ENCODE measurements at regions not wholly inside any gene's neighbourhood (a gene's known extent, or its start where the extent isn't known, plus 50 kb on each side); places are given as distances from the start of the nearest gene placed in this dataset.

DNA sequence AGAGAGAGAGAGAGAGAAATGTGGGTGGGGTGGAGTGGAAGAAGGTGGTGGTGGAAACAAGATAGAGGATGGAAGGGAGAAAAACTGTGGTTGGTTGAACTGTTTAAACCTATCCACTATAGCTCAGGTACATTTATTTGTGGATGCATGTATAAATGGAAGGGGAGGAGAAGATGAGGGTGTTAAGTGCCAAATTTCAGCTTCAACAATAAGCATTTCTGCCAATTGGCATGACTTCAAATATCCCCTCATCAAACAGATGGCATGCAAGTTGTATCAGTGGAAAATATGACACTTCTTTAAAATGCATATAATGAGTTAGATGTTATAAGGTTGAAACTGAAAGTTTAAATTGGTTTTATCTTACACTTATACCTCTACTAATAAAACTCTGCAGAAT lies 216.1 kb downstream of the LMBRD1 start:
- no peaks in the 10 kb centered on the region for H3K36me3 ChIP-seq (ENCODE audit: control insufficient read depth in 2 of 4, insufficient read depth in 4 of 4, low read length in 3 of 4)
- H3K23ac ChIP-seq (ENCODE audit: insufficient read length): no peak overlapping the region
- no peak overlapping the region for H4K5ac ChIP-seq (ENCODE audit: insufficient read length, low read depth, low read length)
- H2BK12ac ChIP-seq (ENCODE audit: low read depth, low read length): no peak overlapping the region
- H3K4me2 ChIP-seq (ENCODE audit: insufficient read depth in 1 of 2, low read depth in 2 of 2, low read length in 2 of 2): no peak overlapping the region
- H2BK20ac ChIP-seq (ENCODE audit: low read length): no peak overlapping the region
- CTCF ChIA-PET (ENCODE audit: partially characterized antibody): no interaction called here
- no peak overlapping the region for H3K14ac ChIP-seq (ENCODE audit: insufficient read length)
- no peaks in the 10 kb centered on the region for H4K20me1 ChIP-seq (replicated peaks in 1 of 2; ENCODE audit: control insufficient read depth in 1 of 2, insufficient read depth in 2 of 2, low read length in 2 of 2)
- no peak overlapping the region for H4K8ac ChIP-seq (ENCODE audit: extremely low read depth, insufficient read depth, low read length)
- H2BK5ac ChIP-seq (ENCODE audit: low read depth, low read length): no peak overlapping the region
- no peaks in the 10 kb centered on the region for H3K79me1 ChIP-seq (ENCODE audit: low read depth, low read length)
- no peak overlapping the region for H3K4me3 ChIP-seq (ENCODE audit: extremely low read depth in 1 of 4, insufficient read depth in 2 of 4, low read depth in 3 of 4, low read length in 4 of 4)
- no peak overlapping the region for H2AFZ ChIP-seq (ENCODE audit: low read length)
- H2BK15ac ChIP-seq (ENCODE audit: low read length): no peak overlapping the region
- H3K27me3 ChIP-seq (replicated peaks in 1 of 4; ENCODE audit: control insufficient read depth in 3 of 4, extremely low read depth in 1 of 4, insufficient read depth in 3 of 4, low read length in 3 of 4): no peaks in the 10 kb centered on the region
- no peaks in the 10 kb centered on the region for H3K79me2 ChIP-seq (ENCODE audit: control insufficient read depth in 1 of 2, insufficient read depth in 2 of 2, low read length in 2 of 2)
- no peak for FAIRE-seq
- no peak overlapping the region for H2BK120ac ChIP-seq (replicated peaks; ENCODE audit: low read depth, low read length)
- H3K4ac ChIP-seq (replicated peaks; ENCODE audit: insufficient read length, low read depth, low read length): no peak overlapping the region
- no peak overlapping the region for H3K9ac ChIP-seq (replicated peaks in 1 of 4; ENCODE audit: extremely low read depth in 1 of 4, low read depth in 3 of 4, low read length in 3 of 4)
- no peaks in the 10 kb centered on the region for H3K23me2 ChIP-seq (ENCODE audit: low read depth, low read length)
- no peak overlapping the region for H3K18ac ChIP-seq (ENCODE audit: extremely low read depth, low read length)
- H3K56ac ChIP-seq (replicated peaks; ENCODE audit: insufficient read length, low read depth, low read length): no peak overlapping the region
- no peaks in the 10 kb centered on the region for H3K4me1 ChIP-seq (replicated peaks in 1 of 4; ENCODE audit: control insufficient read depth in 3 of 4, insufficient read depth in 4 of 4, low read length in 3 of 4)
- H3K9me3 ChIP-seq (ENCODE audit: insufficient read depth in 2 of 2, low read depth in 1 of 2, low read length in 1 of 2): no peaks in the 10 kb centered on the region
- no peak for DNase-seq (ENCODE audit: low read depth in 1 of 2, low spot score in 2 of 2)
- POLR2A ChIA-PET (ENCODE audit: partially characterized antibody): no interaction called here
- H4K91ac ChIP-seq (replicated peaks; ENCODE audit: insufficient read length, low read length): no peak overlapping the region
- H3K27ac ChIP-seq (ENCODE audit: low read depth, low read length): no peak overlapping the region
- H2AK5ac ChIP-seq (ENCODE audit: low read depth, low read length): no peak overlapping the region
- TF ChIP-seq PHF8 (conservative IDR thresholded peaks at IDR 0.05; ENCODE audit: low read depth, low read length) (no peak), E2F6 (IDR thresholded peaks at IDR 0.05) (no peak)
